HepG2 (cell line): ENCODE measurements at regions not wholly inside any gene's neighbourhood (a gene's known extent, or its start where the extent isn't known, plus 50 kb on each side); places are given as distances from the start of the nearest gene placed in this dataset.

ENCODE experiments used
- CTCF ChIP-seq: sonication (generic); formaldehyde crosslinking; IDR thresholded peaks from 2 replicates; pipeline ENCODE4 v1.5.0; 2020; ENCODE audit warnings: mild to moderate bottlenecking, missing genetic modification reagents, moderate library complexity
- GTF2F1 ChIP-seq: fragments of 150-350 bp; IDR thresholded peaks from 2 replicates; pipeline ENCODE4 v1.6.1; 2014; ENCODE audit warnings: low read length
- HDAC2 ChIP-seq: sonication (generic); formaldehyde crosslinking; IDR thresholded peaks from 2 replicates; pipeline ENCODE4 v1.4.0; 2020; ENCODE audit warnings: missing genetic modification reagents
- SIN3A ChIP-seq: IDR thresholded peaks from 2 replicates; pipeline ENCODE4 v1.6.1; 2011; ENCODE audit warnings: low read depth, mild to moderate bottlenecking, control low read depth, low read length, borderline replicate concordance
- TBP ChIP-seq: sonication (generic); formaldehyde crosslinking; IDR thresholded peaks from 2 replicates; pipeline ENCODE4 v1.5.0; 2020; ENCODE audit warnings: missing genetic modification reagents
- ZNF274 ChIP-seq: sonication (generic); formaldehyde crosslinking; IDR thresholded peaks from 2 replicates; pipeline ENCODE4 v1.5.1; 2020; ENCODE audit warnings: mild to moderate bottlenecking, missing genetic modification reagents
- ZNF335 ChIP-seq: sonication (generic); formaldehyde crosslinking; IDR thresholded peaks from 2 replicates; pipeline ENCODE4 v1.4.0; 2020; ENCODE audit warnings: missing genetic modification reagents
- ZNF776 ChIP-seq: sonication (generic); formaldehyde crosslinking; IDR thresholded peaks from 2 replicates; pipeline ENCODE4 v1.4.0; 2020; ENCODE audit warnings: mild to moderate bottlenecking, missing genetic modification reagents
- TF ChIP-seq, protein P1 (sequence below): sonication (generic); formaldehyde crosslinking; IDR thresholded peaks from 2 replicates; pipeline ENCODE4 v1.8.0; 2022; ENCODE audit warnings: low read depth, missing genetic modification reagents
- TF ChIP-seq, protein P2 (sequence below): IDR thresholded peaks from 2 replicates; pipeline ENCODE4 v1.6.1; 2016

DNA sequence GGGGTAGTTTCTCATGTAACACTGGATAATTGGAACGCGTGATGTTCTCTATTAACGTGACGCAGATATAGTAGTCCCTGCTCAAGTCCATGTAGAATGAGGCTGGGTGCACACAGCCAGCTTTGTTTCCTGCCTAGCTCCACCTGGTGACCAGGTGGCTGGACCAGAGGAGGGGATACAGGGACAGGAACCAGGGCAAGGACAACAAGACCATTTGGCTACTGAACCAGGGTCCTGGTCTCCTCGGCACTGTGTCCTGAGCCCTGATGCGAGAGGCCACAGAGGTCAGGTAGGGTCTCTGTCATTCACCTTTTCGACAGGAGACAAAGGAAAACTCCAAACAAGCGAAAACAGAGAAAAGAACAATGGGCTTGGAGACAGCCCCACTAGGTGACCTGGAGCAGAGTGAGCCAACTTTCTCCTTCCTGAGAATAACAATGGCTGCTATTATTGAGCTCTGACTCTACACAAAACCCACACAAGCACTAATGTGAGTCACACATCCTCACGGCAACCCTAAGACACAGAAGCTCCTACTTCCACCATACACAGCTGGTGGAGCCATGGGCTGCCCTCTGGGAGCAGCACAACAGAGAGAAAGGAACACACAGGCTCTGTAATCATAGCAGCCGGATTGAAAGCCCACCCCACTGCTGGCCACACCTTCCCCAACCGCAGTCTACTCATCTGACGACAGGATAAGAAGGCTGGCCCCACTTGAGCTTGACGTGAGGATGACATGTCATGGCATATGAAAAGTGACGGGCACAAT is 67.3 kb upstream of the TEX51 start:
- TF ChIP-seq ZNF776 (no peak), GTF2F1 (no peak), ZNF335 (CRISPR knock-in tag) (no peak), TBP (no peak), CTCF (CRISPR knock-in tag) (no peak), SIN3A (no peak), HDAC2 (CRISPR knock-in tag) (no peak), ZNF274 (CRISPR knock-in tag) (no peak)
- TF ChIP-seq, protein P1, sequence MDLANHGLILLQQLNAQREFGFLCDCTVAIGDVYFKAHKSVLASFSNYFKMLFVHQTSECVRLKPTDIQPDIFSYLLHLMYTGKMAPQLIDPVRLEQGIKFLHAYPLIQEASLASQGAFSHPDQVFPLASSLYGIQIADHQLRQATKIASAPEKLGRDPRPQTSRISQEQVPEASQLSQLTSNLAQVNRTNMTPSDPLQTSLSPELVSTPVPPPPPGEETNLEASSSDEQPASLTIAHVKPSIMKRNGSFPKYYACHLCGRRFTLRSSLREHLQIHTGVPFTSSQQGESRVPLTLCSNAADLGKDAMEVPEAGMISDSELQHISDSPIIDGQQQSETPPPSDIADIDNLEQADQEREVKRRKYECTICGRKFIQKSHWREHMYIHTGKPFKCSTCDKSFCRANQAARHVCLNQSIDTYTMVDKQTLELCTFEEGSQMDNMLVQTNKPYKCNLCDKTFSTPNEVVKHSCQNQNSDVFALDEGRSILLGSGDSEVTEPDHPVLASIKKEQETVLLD (CRISPR knock-in tag), result no peak
- TF ChIP-seq, protein P2, sequence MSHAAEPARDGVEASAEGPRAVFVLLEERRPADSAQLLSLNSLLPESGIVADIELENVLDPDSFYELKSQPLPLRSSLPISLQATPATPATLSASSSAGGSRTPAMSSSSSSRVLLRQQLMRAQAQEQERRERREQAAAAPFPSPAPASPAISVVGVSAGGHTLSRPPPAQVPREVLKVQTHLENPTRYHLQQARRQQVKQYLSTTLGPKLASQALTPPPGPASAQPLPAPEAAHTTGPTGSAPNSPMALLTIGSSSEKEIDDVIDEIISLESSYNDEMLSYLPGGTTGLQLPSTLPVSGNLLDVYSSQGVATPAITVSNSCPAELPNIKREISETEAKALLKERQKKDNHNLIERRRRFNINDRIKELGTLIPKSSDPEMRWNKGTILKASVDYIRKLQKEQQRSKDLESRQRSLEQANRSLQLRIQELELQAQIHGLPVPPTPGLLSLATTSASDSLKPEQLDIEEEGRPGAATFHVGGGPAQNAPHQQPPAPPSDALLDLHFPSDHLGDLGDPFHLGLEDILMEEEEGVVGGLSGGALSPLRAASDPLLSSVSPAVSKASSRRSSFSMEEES (CRISPR knock-in tag), result no peak
